Coronary artery (tissue), 2 donors: ENCODE measurements at regions not wholly inside any gene's neighbourhood (a gene's known extent, or its start where the extent isn't known, plus 50 kb on each side); places are given as distances from the start of the nearest gene placed in this dataset.

Experiments
- DNase-seq: peaks from one replicate; pipeline ENCODE4 v3.0.0-alpha.2; 2017; ENCODE audit warnings: low spot score
- H3K27ac ChIP-seq, 2 donors: fragments of 200-600 bp; sonication (generic); one replicate each; pipeline ENCODE4 v1.5.1; 2016 to 2019
- H3K4me3 ChIP-seq: fragments of 200-600 bp; sonication (generic); 2 replicates; pipeline ENCODE4 v1.5.1; 2016; ENCODE audit warnings: mild to moderate bottlenecking, moderate library complexity
- TF ChIP-seq, protein P1 (sequence below): fragments of 200-600 bp; sonication (generic); IDR thresholded peaks from one replicate; pipeline ENCODE4 v1.5.1; 2019; ENCODE audit warnings: antibody characterized with exemption

DNA sequence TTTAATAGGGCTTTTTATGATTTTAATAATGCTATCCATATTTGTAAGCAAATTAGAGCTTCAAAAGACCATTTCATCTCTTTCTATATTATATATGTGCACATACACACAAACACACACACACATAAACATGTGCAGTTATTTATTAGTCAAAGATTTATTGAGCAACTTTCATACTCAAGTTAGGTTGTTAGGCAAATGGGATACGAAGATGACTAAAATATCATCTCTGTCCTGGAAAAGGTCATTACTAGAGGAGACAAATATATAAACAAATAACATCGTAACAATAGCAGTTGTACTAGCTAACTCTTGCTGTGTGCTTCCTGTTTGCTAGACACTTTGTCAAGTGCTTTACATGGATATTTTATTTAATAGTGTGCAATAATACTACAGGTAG, 307.9 kb downstream of the SNX13 start:
- no peak overlapping the region for H3K4me3 ChIP-seq
- TF ChIP-seq, protein P1, sequence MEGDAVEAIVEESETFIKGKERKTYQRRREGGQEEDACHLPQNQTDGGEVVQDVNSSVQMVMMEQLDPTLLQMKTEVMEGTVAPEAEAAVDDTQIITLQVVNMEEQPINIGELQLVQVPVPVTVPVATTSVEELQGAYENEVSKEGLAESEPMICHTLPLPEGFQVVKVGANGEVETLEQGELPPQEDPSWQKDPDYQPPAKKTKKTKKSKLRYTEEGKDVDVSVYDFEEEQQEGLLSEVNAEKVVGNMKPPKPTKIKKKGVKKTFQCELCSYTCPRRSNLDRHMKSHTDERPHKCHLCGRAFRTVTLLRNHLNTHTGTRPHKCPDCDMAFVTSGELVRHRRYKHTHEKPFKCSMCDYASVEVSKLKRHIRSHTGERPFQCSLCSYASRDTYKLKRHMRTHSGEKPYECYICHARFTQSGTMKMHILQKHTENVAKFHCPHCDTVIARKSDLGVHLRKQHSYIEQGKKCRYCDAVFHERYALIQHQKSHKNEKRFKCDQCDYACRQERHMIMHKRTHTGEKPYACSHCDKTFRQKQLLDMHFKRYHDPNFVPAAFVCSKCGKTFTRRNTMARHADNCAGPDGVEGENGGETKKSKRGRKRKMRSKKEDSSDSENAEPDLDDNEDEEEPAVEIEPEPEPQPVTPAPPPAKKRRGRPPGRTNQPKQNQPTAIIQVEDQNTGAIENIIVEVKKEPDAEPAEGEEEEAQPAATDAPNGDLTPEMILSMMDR, result no peak
- no peak for DNase-seq
- H3K27ac ChIP-seq, result no peak overlapping the region

DNA sequence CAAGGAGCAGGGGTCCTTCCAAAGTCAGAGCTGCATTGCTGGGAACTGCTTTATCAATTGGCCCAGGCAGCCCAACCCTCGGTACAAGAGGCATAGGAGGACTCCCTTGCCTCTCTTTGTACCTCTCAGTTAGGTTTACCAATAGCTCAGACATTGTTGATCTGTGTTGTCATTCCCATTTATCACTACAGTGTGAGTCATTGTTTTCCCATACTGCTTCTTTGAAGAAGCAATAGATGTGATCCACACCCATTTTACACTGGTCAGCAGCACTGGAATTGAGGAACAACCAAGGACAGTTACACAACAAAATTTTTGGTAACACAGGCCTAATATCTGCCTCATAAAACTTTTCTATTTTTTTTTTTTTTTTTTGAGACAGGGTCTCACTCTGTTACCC, 307.2 kb downstream of the SNX13 start:
- H3K27ac ChIP-seq, result no peak overlapping the region
- TF ChIP-seq, protein P1, result no peak
- H3K4me3 ChIP-seq, result no peak overlapping the region
- no peak for DNase-seq

DNA sequence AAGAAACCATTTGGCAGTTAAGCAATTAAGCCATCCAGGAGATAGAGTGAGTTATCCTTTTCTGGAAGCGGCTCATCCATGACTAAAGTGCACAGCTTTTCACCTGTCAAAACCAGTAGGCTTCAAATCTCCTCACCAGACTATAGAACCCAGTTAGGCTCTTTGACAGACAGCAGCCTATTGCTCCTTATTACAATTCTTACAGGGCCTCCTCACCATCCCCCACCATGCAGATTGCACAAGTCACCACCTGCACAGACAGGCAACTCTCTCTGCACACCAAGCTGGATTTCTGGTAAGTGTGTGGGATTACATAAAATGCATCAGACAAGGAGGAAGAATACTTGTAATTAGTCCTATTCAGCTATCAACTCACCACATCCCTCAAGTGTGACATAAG, 301.6 kb downstream of the SNX13 start:
- H3K4me3 ChIP-seq, result no peak overlapping the region
- no peak for DNase-seq
- TF ChIP-seq, protein P1, result no peak
- H3K27ac ChIP-seq, result no peak overlapping the region

DNA sequence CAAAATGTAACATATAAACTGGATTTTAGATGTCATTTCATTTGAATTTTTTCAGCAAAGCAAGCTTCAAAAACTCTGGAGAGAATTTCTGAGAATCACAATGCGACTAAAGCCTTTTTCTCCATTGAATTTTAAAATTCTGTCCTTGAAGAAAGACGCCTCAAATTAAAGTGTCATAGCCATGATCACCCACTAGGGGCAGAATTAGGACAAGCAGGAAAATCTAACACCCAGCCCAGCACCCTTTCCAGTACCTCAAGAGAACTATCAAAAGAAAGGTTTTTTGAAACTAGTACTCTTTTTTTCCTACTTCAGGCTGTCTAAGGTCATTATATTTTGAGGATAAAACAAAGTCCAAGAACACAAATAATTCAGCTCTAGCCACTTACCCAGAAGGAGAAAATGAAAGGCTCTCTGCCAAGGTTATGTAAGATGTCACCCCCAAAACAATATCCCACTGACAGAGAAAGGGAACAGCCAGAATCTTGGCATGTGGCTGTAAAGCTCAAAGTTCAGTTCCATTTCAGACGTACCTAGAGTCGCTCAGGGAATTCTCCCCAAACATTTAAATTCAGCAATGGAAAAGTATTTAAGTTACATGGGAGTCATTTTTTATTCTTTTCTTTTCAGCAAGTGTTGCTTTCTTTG, 299.4 kb downstream of the SNX13 start:
- Histone ChIP-seq H3K4me3 (no peak overlapping the region), H3K27ac (no peak overlapping the region)
- no peak for DNase-seq
- TF ChIP-seq, protein P1, result peak; percentile 42

DNA sequence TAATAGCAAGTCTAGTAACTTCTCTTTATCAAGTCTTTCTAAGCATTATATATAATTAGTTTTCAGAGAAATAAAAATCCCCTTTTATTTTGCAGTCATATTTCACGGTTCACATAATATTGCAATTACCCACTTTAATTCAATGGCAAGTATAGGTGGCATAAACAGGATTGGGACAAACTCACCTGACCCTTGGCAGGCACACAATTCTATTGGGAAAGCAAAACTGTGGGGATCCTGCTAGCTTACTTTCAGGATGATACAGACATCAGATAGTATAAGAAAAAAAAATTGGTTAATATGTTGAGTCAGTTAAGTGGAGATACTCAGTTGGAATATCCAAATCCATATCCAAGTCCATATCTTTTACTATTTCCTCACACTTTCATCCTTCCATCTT, 294.8 kb downstream of the SNX13 start:
- no peak overlapping the region for H3K27ac ChIP-seq
- TF ChIP-seq, protein P1, result no peak
- no peak for DNase-seq
- H3K4me3 ChIP-seq, result no peak overlapping the region

DNA sequence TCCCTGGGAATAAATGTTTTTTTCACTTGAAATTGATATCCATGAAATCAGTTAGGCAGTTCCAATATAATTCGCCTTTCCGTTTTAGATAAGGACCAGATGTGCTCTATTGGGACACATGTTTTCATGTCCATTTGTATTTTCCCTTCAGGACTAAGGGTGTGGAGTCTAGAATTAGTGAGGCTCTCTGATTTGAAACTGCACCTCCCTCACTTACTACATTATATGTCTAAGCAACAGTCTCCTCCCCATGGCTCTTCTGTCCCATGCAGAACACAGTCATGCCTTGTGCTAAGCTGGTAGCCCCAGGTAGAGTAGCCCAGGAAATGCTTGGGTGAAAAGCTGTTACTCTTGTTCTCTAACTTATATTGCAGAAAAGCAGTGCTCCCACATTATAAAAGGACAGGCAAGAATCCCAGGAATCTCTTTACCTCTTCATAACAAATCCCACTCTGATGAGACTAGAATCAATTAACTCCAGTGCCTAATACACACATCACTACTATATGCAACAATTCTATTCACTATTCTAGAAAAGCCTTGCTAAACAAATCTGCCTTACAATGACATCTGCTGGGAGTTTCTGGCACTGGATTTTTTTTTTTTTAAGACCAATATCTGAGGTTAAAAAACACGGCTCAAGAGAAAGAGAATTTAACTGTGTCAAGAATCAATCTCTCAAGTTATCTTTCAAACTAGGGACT, 293.9 kb downstream of the SNX13 start:
- DNase-seq, result no peak
- TF ChIP-seq, protein P1, result no peak
- H3K27ac ChIP-seq, result no peak overlapping the region
- no peak overlapping the region for H3K4me3 ChIP-seq

DNA sequence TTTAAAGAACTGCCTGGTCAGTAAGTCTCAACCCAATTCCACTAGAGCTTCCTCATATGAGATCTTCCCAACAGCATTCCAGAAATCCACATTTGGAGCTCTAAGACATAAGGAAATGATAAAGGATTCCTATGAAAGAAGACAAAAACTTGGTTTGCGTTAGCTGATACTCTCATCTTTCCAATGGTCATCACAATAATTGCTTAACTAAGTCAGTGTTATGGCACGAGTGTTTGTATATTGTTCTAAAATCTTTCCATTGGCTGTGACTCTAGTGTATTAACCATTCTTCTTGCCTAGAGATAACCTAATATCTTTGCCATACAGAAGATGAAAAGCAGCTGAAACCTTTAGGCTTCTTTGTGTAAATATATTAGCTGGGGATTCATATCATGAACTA, 289.0 kb downstream of the SNX13 start:
- H3K27ac ChIP-seq, result peak overlapping the region in 1 of 2 donors; percentile 79
- TF ChIP-seq, protein P1, result no peak

More for the DNA sequence above, 289.0 kb downstream of the SNX13 start:
- no peak overlapping the region for H3K4me3 ChIP-seq
- no peak for DNase-seq
